Astrocyte (in vitro differentiated cells and primary cell): ENCODE measurements at regions not wholly inside any gene's neighbourhood (a gene's known extent, or its start where the extent isn't known, plus 50 kb on each side); places are given as distances from the start of the nearest gene placed in this dataset.

ENCODE experiments used
- EZH2 ChIP-seq: IDR thresholded peaks from 2 replicates; pipeline ENCODE4 v1.6.1; 2012; ENCODE audit warnings: mild to moderate bottlenecking, low read length, inconsistent platforms; ENCODE audit not compliant: insufficient read depth
- TF ChIP-seq, protein P1 (sequence below): IDR thresholded peaks from 2 replicates; pipeline ENCODE4 v1.5.1; 2011; ENCODE audit warnings: low read depth, mild to moderate bottlenecking, inconsistent platforms, low read length, moderate library complexity; ENCODE audit not compliant: insufficient read depth

DNA sequence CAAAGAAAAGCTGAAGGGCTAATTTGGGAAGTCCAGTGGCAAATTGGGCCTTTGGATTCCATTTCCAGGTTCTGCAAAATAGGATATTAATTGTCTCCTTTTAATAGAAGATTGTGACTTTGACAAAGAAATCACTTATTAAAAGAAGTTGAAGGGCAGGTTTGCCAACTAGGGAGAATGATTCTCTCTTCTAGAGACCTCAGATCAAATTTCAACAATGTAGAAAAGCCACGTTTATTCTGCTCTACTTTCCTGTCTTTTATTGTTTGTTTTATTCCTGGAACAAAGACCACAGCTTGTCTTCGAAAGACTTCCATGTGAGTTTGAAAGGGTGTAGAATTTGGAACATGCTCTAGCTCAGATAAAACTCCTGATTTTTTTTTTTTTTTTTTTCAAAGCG lies 65.5 kb upstream of the PRL start:
- TF ChIP-seq, protein P1, sequence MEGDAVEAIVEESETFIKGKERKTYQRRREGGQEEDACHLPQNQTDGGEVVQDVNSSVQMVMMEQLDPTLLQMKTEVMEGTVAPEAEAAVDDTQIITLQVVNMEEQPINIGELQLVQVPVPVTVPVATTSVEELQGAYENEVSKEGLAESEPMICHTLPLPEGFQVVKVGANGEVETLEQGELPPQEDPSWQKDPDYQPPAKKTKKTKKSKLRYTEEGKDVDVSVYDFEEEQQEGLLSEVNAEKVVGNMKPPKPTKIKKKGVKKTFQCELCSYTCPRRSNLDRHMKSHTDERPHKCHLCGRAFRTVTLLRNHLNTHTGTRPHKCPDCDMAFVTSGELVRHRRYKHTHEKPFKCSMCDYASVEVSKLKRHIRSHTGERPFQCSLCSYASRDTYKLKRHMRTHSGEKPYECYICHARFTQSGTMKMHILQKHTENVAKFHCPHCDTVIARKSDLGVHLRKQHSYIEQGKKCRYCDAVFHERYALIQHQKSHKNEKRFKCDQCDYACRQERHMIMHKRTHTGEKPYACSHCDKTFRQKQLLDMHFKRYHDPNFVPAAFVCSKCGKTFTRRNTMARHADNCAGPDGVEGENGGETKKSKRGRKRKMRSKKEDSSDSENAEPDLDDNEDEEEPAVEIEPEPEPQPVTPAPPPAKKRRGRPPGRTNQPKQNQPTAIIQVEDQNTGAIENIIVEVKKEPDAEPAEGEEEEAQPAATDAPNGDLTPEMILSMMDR, result no peak
- TF ChIP-seq EZH2, result no peak
